ENCODE measurements at regions not wholly inside any gene's neighbourhood (a gene's known extent, or its start where the extent isn't known, plus 50 kb on each side); places are given as distances from the start of the nearest gene placed in this dataset.

DNA sequence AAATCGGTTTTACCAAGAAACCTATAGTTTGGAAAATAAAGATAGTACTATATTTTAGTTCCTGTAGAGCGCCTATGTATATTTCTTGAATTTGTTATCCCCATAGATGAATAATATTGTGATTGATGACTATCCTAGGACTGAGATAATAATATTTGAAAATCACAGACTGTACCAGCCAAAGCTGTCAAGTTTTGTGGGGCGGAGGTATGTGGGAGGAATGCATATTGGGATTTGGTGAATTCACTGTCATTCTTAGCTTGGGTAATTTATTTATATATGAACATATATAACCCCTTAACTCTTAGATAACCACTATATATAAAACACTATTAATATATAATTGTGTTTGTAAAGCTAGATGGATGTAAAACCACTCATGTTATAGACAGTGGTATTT, 205.5 kb upstream of the ARSJ start:
- H3K4me3 ChIP-seq (ENCODE audit: control insufficient read depth, low read depth, low read length), result no peak overlapping the region
- DNase-seq (ENCODE audit: low read depth), result no peak
- TF ChIP-seq, protein P1, sequence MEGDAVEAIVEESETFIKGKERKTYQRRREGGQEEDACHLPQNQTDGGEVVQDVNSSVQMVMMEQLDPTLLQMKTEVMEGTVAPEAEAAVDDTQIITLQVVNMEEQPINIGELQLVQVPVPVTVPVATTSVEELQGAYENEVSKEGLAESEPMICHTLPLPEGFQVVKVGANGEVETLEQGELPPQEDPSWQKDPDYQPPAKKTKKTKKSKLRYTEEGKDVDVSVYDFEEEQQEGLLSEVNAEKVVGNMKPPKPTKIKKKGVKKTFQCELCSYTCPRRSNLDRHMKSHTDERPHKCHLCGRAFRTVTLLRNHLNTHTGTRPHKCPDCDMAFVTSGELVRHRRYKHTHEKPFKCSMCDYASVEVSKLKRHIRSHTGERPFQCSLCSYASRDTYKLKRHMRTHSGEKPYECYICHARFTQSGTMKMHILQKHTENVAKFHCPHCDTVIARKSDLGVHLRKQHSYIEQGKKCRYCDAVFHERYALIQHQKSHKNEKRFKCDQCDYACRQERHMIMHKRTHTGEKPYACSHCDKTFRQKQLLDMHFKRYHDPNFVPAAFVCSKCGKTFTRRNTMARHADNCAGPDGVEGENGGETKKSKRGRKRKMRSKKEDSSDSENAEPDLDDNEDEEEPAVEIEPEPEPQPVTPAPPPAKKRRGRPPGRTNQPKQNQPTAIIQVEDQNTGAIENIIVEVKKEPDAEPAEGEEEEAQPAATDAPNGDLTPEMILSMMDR (IDR thresholded peaks at IDR 0.05; ENCODE audit: control insufficient read depth, insufficient read depth, low read depth, low read length, missing control alignments), result no peak

DNA sequence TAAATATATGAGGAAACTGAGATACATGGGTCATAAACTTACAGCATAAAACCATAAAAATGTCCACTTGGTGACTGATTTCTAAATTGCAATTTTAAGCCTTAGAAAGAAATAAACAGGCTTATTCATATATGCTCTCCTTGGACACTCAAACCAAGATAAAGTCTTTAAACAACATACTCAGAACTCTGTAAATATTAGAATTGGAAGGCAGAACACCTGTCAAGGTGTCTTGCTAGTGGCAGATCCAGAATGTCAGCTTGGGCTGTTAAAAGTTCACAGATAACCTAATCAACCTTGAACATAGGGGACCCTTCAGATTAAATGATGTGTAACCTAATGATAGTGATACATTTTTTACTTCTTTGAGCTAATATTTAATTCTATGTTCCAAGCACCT, 208.1 kb upstream of the ARSJ start:
- no peak for DNase-seq (ENCODE audit: low read depth)
- no peak overlapping the region for H3K4me3 ChIP-seq (ENCODE audit: control insufficient read depth, low read depth, low read length)
- TF ChIP-seq, protein P1 (IDR thresholded peaks at IDR 0.05; ENCODE audit: control insufficient read depth, insufficient read depth, low read depth, low read length, missing control alignments), result no peak

DNA sequence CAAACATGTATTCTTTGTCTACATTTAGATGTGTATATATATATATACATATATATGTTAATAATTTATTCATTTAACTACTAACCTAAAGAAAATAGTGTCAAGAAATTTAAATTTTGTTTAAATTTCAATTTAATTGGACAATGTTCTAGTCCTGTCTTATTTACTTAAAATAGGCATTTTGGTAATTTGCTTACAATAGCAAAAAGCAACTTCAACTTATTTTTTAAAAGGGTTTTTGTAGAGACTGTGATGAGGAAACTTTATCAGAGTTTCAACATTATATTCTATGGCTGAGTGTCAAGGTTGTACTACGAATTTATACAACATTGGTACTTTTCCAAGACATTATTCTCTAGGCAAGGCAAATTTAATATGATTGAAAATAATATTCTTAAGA, 212.0 kb upstream of the ARSJ start:
- TF ChIP-seq, protein P1 (IDR thresholded peaks at IDR 0.05; ENCODE audit: control insufficient read depth, insufficient read depth, low read depth, low read length, missing control alignments), result no peak
- DNase-seq (ENCODE audit: low read depth), result no peak
- H3K4me3 ChIP-seq (ENCODE audit: control insufficient read depth, low read depth, low read length), result no peak overlapping the region

DNA sequence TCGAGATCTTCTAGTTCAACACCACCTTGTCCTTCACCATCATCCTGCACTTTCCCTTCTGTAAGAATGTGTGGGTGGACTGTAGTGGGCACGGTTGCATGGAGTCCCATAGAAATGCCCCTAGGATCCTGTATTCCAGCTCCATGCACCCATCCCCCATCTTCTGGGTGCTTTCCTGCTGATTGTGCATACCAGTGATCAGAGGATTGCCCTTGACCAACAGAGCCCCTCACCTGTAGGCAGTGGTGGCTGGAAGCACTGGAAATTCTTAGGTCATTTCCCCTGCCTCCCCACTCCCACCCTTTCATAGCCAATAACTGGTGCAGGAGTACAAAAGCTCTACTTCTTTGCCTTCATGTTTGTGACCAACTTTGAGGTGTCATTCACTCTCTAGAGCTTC, 213.4 kb upstream of the ARSJ start:
- no peak for DNase-seq (ENCODE audit: low read depth)
- TF ChIP-seq, protein P1 (IDR thresholded peaks at IDR 0.05; ENCODE audit: control insufficient read depth, insufficient read depth, low read depth, low read length, missing control alignments), result no peak
- no peak overlapping the region for H3K4me3 ChIP-seq (ENCODE audit: control insufficient read depth, low read depth, low read length)

DNA sequence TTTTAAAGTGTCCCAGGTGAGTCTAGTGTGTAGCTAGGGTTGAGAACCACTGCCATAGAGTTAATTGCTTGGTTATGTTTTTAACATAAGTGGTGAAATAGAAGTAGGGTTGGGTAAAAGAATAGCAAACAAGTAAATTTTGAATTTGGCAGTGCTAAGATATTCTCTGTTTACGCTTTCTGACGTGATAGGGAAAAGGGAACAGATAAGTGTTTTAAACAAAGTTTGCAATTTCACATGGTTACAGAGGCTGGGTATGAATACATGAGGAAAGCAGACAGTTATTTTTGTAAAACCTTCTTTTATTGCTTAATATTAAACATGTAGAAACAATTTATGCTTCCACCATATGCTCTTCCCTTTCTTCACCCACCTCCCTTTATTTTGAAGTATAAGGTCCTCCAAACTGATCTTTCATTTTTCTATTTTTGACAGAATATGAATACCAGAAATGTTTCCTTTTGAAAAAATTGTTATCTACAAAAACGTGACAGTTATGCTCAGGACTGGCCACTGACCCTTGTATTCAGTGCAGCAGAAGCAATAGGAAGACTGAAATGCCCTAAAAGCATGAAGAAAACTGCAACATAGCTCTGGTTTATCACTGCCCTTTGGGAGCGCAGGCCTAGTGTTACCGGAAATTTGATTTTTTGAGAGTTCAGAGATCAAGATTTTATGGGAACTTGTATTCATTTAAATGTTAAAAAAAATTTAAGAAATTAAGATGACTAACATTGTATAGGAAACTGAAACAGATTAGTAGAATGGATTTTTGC, 214.4 kb upstream of the ARSJ start:
- no peak overlapping the region for H3K4me3 ChIP-seq (ENCODE audit: control insufficient read depth, low read depth, low read length)
- TF ChIP-seq, protein P1 (IDR thresholded peaks at IDR 0.05; ENCODE audit: control insufficient read depth, insufficient read depth, low read depth, low read length, missing control alignments), result no peak
- DNase-seq (ENCODE audit: low read depth), result no peak

DNA sequence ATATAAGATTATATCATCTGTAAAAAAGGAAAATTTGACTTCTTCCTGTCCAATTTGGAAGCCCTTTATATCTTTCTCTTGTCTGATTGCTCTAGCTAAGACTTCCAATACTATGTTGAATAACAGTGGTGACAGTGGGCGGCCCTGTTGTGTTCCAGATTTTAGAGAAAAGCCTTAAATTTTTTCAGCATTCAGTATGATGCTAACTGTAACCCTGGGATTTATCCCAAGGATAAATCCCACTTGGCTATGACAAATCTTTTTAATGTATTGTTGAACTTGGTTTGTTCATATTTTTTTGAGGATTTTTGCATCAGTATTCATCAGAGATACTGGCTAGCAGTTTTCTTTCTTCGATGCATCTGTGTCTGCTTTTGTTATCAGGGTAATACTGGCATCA, 217.2 kb upstream of the ARSJ start:
- TF ChIP-seq, protein P1 (IDR thresholded peaks at IDR 0.05; ENCODE audit: control insufficient read depth, insufficient read depth, low read depth, low read length, missing control alignments), result no peak
- no peak overlapping the region for H3K4me3 ChIP-seq (ENCODE audit: control insufficient read depth, low read depth, low read length)
- no peak for DNase-seq (ENCODE audit: low read depth)

All from AG09309 (cell line).